NCI-H1694 treated with DMSO at 0.1 percent for 48 hours (cell line): ENCODE measurements at regions not wholly inside any gene's neighbourhood (a gene's known extent, or its start where the extent isn't known, plus 50 kb on each side); places are given as distances from the start of the nearest gene placed in this dataset.

Experiments
- DNase-seq: peaks from one replicate; lab custom pipeline; 2025; lab: John Stamatoyannopoulos, UW

- DNase-seq, result no peak
Measured at GRCh38 chr2:129255610-129256313, 723.7 kb upstream of the RAB6C start.

- no peak for DNase-seq
Measured at GRCh38 chr2:129256642-129257041, 722.8 kb upstream of the RAB6C start.

- DNase-seq, result no peak
Measured at GRCh38 chr2:129262934-129263333, 716.5 kb upstream of the RAB6C start.

- DNase-seq, result no peak
Measured at GRCh38 chr2:129263939-129264338, 715.5 kb upstream of the RAB6C start.

GRCh38 chr2:129267559-129267958, 711.9 kb upstream of the RAB6C start:
- no peak for DNase-seq

GRCh38 chr2:129273266-129274037, 706.0 kb upstream of the RAB6C start:
- DNase-seq, result no peak

GRCh38 chr2:129274038-129274415, 705.4 kb upstream of the RAB6C start:
- DNase-seq, result no peak

- no peak for DNase-seq
Measured at GRCh38 chr2:129274918-129275317, 704.5 kb upstream of the RAB6C start.

- no peak for DNase-seq
Measured at GRCh38 chr2:129275706-129276105, 703.8 kb upstream of the RAB6C start.

GRCh38 chr2:129276978-129277584, 702.4 kb upstream of the RAB6C start:
- no peak for DNase-seq

- DNase-seq, result no peak
Measured at GRCh38 chr2:129277585-129277981, 701.9 kb upstream of the RAB6C start.

- peak; percentile 27 for DNase-seq
Measured at GRCh38 chr2:129281791-129282530, 697.5 kb upstream of the RAB6C start.

GRCh38 chr2:129285012-129285411, 694.5 kb upstream of the RAB6C start:
- DNase-seq, result no peak

- DNase-seq, result peak; percentile 88
Measured at GRCh38 chr2:129293326-129293725, 686.1 kb upstream of the RAB6C start.

GRCh38 chr2:129296396-129296795, 683.1 kb upstream of the RAB6C start:
- DNase-seq, result no peak

- DNase-seq, result peak; percentile 17
Measured at GRCh38 chr2:129296806-129297205, 682.7 kb upstream of the RAB6C start.

GRCh38 chr2:129297430-129297829, 682.0 kb upstream of the RAB6C start:
- DNase-seq, result no peak

- DNase-seq, result no peak
Measured at GRCh38 chr2:129299338-129299737, 680.1 kb upstream of the RAB6C start.

- no peak for DNase-seq
Measured at GRCh38 chr2:129299756-129300155, 679.7 kb upstream of the RAB6C start.

GRCh38 chr2:129300456-129300855, 679.0 kb upstream of the RAB6C start:
- DNase-seq, result no peak

- peak; percentile 39 for DNase-seq
Measured at GRCh38 chr2:129301431-129301913, 678.0 kb upstream of the RAB6C start.

- DNase-seq, result no peak
Measured at GRCh38 chr2:129302106-129302505, 677.4 kb upstream of the RAB6C start.
